ENCODE measurements at regions not wholly inside any gene's neighbourhood (a gene's known extent, or its start where the extent isn't known, plus 50 kb on each side); places are given as distances from the start of the nearest gene placed in this dataset.

- no TSS peak for BruUV-seq (replicated peaks)
- POLR2A ChIA-PET: no interaction called here
- no peaks in the 10 kb centered on the region for H3K27me3 ChIP-seq (ENCODE audit: control insufficient read depth, insufficient read depth, low read length)
- no peaks in the 10 kb centered on the region for H3K4me1 ChIP-seq (ENCODE audit: control insufficient read depth, insufficient read depth, low read length)
- ATAC-seq (no peak), DNase-seq (ENCODE audit: low read depth, low spot score) (no peak)
- H3K27ac ChIP-seq (ENCODE audit: low read length): no peak overlapping the region
- H3K4me3 ChIP-seq (ENCODE audit: low read depth in 2 of 2, low read length in 2 of 2): no peak overlapping the region
- CTCF ChIA-PET: no interaction called here
- no peaks in the 10 kb centered on the region for H3K36me3 ChIP-seq (ENCODE audit: control insufficient read depth, insufficient read depth, low read length)
- no peaks in the 10 kb centered on the region for H3K9me3 ChIP-seq (ENCODE audit: control insufficient read depth, insufficient read depth, low read depth, low read length)
- TF ChIP-seq POLR2AphosphoS5 (IDR thresholded peaks at IDR 0.05; ENCODE audit: low read depth, low read length): no peak
- TF ChIP-seq, protein P1, sequence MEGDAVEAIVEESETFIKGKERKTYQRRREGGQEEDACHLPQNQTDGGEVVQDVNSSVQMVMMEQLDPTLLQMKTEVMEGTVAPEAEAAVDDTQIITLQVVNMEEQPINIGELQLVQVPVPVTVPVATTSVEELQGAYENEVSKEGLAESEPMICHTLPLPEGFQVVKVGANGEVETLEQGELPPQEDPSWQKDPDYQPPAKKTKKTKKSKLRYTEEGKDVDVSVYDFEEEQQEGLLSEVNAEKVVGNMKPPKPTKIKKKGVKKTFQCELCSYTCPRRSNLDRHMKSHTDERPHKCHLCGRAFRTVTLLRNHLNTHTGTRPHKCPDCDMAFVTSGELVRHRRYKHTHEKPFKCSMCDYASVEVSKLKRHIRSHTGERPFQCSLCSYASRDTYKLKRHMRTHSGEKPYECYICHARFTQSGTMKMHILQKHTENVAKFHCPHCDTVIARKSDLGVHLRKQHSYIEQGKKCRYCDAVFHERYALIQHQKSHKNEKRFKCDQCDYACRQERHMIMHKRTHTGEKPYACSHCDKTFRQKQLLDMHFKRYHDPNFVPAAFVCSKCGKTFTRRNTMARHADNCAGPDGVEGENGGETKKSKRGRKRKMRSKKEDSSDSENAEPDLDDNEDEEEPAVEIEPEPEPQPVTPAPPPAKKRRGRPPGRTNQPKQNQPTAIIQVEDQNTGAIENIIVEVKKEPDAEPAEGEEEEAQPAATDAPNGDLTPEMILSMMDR (IDR thresholded peaks at IDR 0.05): no peak
- TF ChIP-seq, protein P2, sequence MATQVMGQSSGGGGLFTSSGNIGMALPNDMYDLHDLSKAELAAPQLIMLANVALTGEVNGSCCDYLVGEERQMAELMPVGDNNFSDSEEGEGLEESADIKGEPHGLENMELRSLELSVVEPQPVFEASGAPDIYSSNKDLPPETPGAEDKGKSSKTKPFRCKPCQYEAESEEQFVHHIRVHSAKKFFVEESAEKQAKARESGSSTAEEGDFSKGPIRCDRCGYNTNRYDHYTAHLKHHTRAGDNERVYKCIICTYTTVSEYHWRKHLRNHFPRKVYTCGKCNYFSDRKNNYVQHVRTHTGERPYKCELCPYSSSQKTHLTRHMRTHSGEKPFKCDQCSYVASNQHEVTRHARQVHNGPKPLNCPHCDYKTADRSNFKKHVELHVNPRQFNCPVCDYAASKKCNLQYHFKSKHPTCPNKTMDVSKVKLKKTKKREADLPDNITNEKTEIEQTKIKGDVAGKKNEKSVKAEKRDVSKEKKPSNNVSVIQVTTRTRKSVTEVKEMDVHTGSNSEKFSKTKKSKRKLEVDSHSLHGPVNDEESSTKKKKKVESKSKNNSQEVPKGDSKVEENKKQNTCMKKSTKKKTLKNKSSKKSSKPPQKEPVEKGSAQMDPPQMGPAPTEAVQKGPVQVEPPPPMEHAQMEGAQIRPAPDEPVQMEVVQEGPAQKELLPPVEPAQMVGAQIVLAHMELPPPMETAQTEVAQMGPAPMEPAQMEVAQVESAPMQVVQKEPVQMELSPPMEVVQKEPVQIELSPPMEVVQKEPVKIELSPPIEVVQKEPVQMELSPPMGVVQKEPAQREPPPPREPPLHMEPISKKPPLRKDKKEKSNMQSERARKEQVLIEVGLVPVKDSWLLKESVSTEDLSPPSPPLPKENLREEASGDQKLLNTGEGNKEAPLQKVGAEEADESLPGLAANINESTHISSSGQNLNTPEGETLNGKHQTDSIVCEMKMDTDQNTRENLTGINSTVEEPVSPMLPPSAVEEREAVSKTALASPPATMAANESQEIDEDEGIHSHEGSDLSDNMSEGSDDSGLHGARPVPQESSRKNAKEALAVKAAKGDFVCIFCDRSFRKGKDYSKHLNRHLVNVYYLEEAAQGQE (IDR thresholded peaks at IDR 0.05; ENCODE audit: insufficient read depth in 1 of 2, low read depth in 2 of 2, low read length in 1 of 2): no peak
- no peak for TF ChIP-seq TCF7L2 (IDR thresholded peaks at IDR 0.05; ENCODE audit: low read depth, low read length)
- TF ChIP-seq SIN3A (IDR thresholded peaks at IDR 0.05; ENCODE audit: borderline replicate concordance, insufficient read depth, low read depth, low read length): no peak
- intact Hi-C loops (cut with micrococcal nuclease; ENCODE audit: unreplicated experiment): no loop called here
- in situ Hi-C loops (cut with HindIII; ENCODE audit: low pct_unique_long_range_greater_than_20kb, low sequenced_read_pairs): no loop called here
Observed at GRCh38 chr22:49488943-49489342, 338.7 kb downstream of the BRD1 start.

DNA sequence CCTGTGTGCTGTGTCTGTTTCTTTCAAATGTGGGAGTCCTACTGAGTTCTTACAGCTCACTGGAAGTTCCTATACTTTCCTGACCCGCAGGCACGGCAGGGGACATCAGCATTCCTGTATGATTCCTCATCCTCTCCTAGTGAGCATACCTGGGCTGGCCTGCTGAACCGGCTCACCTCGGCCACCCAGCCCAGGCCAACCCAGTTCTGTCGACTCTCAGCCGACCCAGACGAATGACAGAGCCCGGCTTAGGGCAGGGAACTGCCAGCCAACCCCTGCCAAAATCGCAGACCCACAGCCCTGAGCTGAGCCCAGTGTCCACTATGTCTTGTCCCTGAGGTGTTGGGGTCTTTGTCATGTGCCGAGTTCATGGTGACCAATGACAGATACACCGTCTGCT lies 339.7 kb downstream of the BRD1 start:
- H3K27ac ChIP-seq (ENCODE audit: low read length): no peak overlapping the region
- DNase-seq (ENCODE audit: low read depth, low spot score) (no peak), ATAC-seq (no peak)
- TF ChIP-seq, protein P1 (IDR thresholded peaks at IDR 0.05): no peak
- TF ChIP-seq, protein P2 (IDR thresholded peaks at IDR 0.05; ENCODE audit: insufficient read depth in 1 of 2, low read depth in 2 of 2, low read length in 1 of 2): no peak
- TF ChIP-seq SIN3A (IDR thresholded peaks at IDR 0.05; ENCODE audit: borderline replicate concordance, insufficient read depth, low read depth, low read length): no peak
- in situ Hi-C loops (cut with HindIII; ENCODE audit: low pct_unique_long_range_greater_than_20kb, low sequenced_read_pairs): no loop called here
- no TSS peak for BruUV-seq (replicated peaks)
- no peaks in the 10 kb centered on the region for H3K4me1 ChIP-seq (ENCODE audit: control insufficient read depth, insufficient read depth, low read length)
- H3K27me3 ChIP-seq (ENCODE audit: control insufficient read depth, insufficient read depth, low read length): no peaks in the 10 kb centered on the region
- intact Hi-C loops (cut with micrococcal nuclease; ENCODE audit: unreplicated experiment): no loop called here
- no peaks in the 10 kb centered on the region for H3K9me3 ChIP-seq (ENCODE audit: control insufficient read depth, insufficient read depth, low read depth, low read length)
- no peaks in the 10 kb centered on the region for H3K36me3 ChIP-seq (ENCODE audit: control insufficient read depth, insufficient read depth, low read length)
- ChIA-PET CTCF (no interaction called here), POLR2A (no interaction called here)
- H3K4me3 ChIP-seq (ENCODE audit: low read depth in 2 of 2, low read length in 2 of 2): no peak overlapping the region

Data from Panc1 (cell line).